Prostate gland (tissue), 2 donors: ENCODE measurements at regions not wholly inside any gene's neighbourhood (a gene's known extent, or its start where the extent isn't known, plus 50 kb on each side); places are given as distances from the start of the nearest gene placed in this dataset.

Source experiments
- DNase-seq: peaks from one replicate; pipeline ENCODE4 v3.0.0-alpha.2; 2019; ENCODE audit warnings: low spot score
- H3K27ac ChIP-seq, 2 donors: fragments of 200-600 bp; sonication (generic); 2 replicates each; pipeline ENCODE4 v1.5.1; 2017 to 2019
- H3K27me3 ChIP-seq: fragments of 200-600 bp; sonication (generic); replicated peaks from 2 replicates; pipeline ENCODE4 v1.5.1; 2019; ENCODE audit not compliant: insufficient read depth
- H3K36me3 ChIP-seq, 2 donors: fragments of 200-600 bp; sonication (generic); 1 replicate in 1 of 2; 2 replicates in 1 of 2; pipeline versions ENCODE4 v1.5.1 to v1.8.1; 2017 to 2019
- H3K4me1 ChIP-seq: fragments of 200-600 bp; sonication (generic); replicated peaks from 2 replicates; pipeline ENCODE4 v1.5.1; 2019
- H3K4me3 ChIP-seq, 2 donors: fragments of 200-600 bp; sonication (generic); 2 replicates each; pipeline ENCODE4 v1.5.1; 2017 to 2019
- H3K9me3 ChIP-seq: fragments of 200-600 bp; sonication (generic); 2 replicates; pipeline ENCODE4 v1.5.1; 2017
- CTCF ChIP-seq, 4 experiments: fragments of 200-600 bp in 2 of 4; fragments of 450-650 bp in 2 of 4; sonication (generic) in 2 of 4; IDR thresholded peaks; 1 replicate in 3 of 4; 2 replicates in 1 of 4; pipeline ENCODE4 v1.5.1; 2016 to 2019; ENCODE audit warnings: antibody characterized with exemption in 4 of 4, mild to moderate bottlenecking in 2 of 4, moderate library complexity in 2 of 4
- POLR2A ChIP-seq: fragments of 450-650 bp; IDR thresholded peaks from one replicate; pipeline ENCODE4 v1.6.1; 2016; ENCODE audit warnings: antibody characterized with exemption, mild to moderate bottlenecking
- POLR2AphosphoS5 ChIP-seq: sonication (generic); formaldehyde crosslinking; IDR thresholded peaks from one replicate; pipeline ENCODE4 v1.6.1; 2017; ENCODE audit warnings: antibody characterized with exemption
- WGBS: methylation state at CpG from one replicate; pipeline ENCODE4 v1.1.5; 2018; 5-methylcytosine and 5-hydroxymethylcytosine counted together
- intact Hi-C: fragments of 100-400 bp; cut with DNase I; formaldehyde crosslinking; loops from one replicate; pipeline ENCODE4 v1.14.2; 2022

DNA sequence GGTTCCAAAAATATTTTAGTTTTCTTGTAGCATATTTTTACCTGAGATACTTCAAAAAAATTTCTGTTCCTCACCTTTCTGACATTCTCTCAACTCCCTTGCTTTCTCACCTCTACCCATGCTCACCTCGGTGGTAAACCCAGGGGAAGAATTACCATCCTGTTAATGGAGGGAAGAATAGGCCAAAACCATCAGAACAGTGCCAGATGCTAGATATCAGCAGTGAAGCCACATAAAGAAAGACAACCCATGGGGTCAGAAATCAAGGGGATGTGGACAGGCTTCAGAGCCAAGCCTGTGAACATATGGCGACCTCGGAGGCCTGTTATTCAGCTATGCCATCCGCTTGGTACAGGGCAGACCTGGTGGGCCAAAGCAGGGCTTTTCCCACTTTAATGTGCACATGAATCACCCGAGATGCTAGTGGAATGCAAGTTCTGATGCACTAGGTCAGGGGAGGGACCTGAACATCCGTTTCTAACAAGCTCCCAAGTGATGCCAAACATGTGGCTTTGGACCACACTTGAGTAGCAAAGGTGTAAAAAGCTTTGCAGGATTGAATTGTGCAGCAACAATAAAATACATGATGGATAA is 125.5 kb downstream of the NPY start:
- no peak for DNase-seq
- H3K36me3 ChIP-seq, result no peaks in the 10 kb centered on the region
- intact Hi-C loops, result loop anchor here (10.0 kb wide), 1 partner anchor 255 kb away; no protein-coding TSS in a partner anchor
- WGBS, result 86% methylated on average over 6 of the region's 6 CpGs
- H3K4me1 ChIP-seq, result no peaks in the 10 kb centered on the region
- H3K4me3 ChIP-seq, result no peak overlapping the region
- H3K9me3 ChIP-seq, result no peaks in the 10 kb centered on the region
- TF ChIP-seq POLR2A (no peak), POLR2AphosphoS5 (no peak), CTCF (IDR thresholded peaks at IDR 0.05) (no peak)
- H3K27ac ChIP-seq, result no peak overlapping the region
- H3K27me3 ChIP-seq, result no peaks in the 10 kb centered on the region

GRCh38 chr7:24411226-24411625 is 127.2 kb downstream of the NPY start:
- TF ChIP-seq POLR2AphosphoS5, result no peak
- TF ChIP-seq POLR2A, result no peak
- no peak for TF ChIP-seq CTCF (IDR thresholded peaks at IDR 0.05)
- H3K27me3 ChIP-seq, result no peaks in the 10 kb centered on the region
- 44% methylated on average over 3 of the region's 3 CpGs for WGBS
- no peaks in the 10 kb centered on the region for H3K36me3 ChIP-seq
- no peaks in the 10 kb centered on the region for H3K9me3 ChIP-seq
- no peak for DNase-seq
- no peak overlapping the region for H3K4me3 ChIP-seq
- no peaks in the 10 kb centered on the region for H3K4me1 ChIP-seq
- H3K27ac ChIP-seq, result no peak overlapping the region
- intact Hi-C loops, result no loop called here

- H3K9me3 ChIP-seq, result no peaks in the 10 kb centered on the region
- 69% methylated on average over 7 of the region's 7 CpGs for WGBS
- no peaks in the 10 kb centered on the region for H3K27me3 ChIP-seq
- no peaks in the 10 kb centered on the region for H3K4me1 ChIP-seq
- H3K27ac ChIP-seq, result no peak overlapping the region
- no peaks in the 10 kb centered on the region for H3K36me3 ChIP-seq
- intact Hi-C loops, result no loop called here
- DNase-seq, result no peak
- no peak for TF ChIP-seq POLR2AphosphoS5
- no peak for TF ChIP-seq POLR2A
- TF ChIP-seq CTCF (IDR thresholded peaks at IDR 0.05), result no peak
- no peak overlapping the region for H3K4me3 ChIP-seq
Observed at GRCh38 chr7:24417526-24418120, 133.6 kb downstream of the NPY start.

- no peak overlapping the region for H3K4me3 ChIP-seq
- H3K27me3 ChIP-seq, result no peaks in the 10 kb centered on the region
- no peak overlapping the region for H3K27ac ChIP-seq
- H3K9me3 ChIP-seq, result no peaks in the 10 kb centered on the region
- DNase-seq, result no peak
- no peaks in the 10 kb centered on the region for H3K36me3 ChIP-seq
- no peak for TF ChIP-seq CTCF (IDR thresholded peaks at IDR 0.05)
- TF ChIP-seq POLR2A, result no peak
- TF ChIP-seq POLR2AphosphoS5, result no peak
- WGBS, result 90% methylated on average over 2 of the region's 2 CpGs
- intact Hi-C loops, result no loop called here
- no peaks in the 10 kb centered on the region for H3K4me1 ChIP-seq
Observed at GRCh38 chr7:24419077-24419476, 135.1 kb downstream of the NPY start.

- intact Hi-C loops, result no loop called here
- no peak for TF ChIP-seq POLR2AphosphoS5
- TF ChIP-seq CTCF (IDR thresholded peaks at IDR 0.05), result no peak
- no peak for TF ChIP-seq POLR2A
- no peaks in the 10 kb centered on the region for H3K9me3 ChIP-seq
- H3K36me3 ChIP-seq, result no peaks in the 10 kb centered on the region
- no peak for DNase-seq
- H3K4me1 ChIP-seq, result no peaks in the 10 kb centered on the region
- H3K4me3 ChIP-seq, result no peak overlapping the region
- no peaks in the 10 kb centered on the region for H3K27me3 ChIP-seq
- H3K27ac ChIP-seq, result no peak overlapping the region
Observed at GRCh38 chr7:24419511-24419910, 135.5 kb downstream of the NPY start.
